ENCODE measurements at regions not wholly inside any gene's neighbourhood (a gene's known extent, or its start where the extent isn't known, plus 50 kb on each side); places are given as distances from the start of the nearest gene placed in this dataset.

GRCh38 chr2:12951657-12951973 is 234.9 kb downstream of the TRIB2 start:
- no peak for TF ChIP-seq CTCF (IDR thresholded peaks at IDR 0.05; ENCODE audit: insufficient read depth, low read depth, low read length, missing control alignments)
- DNase-seq (ENCODE audit: low read depth) = no peak
- H3K4me3 ChIP-seq (ENCODE audit: low read depth, low read length) = no peak overlapping the region

GRCh38 chr2:12953596-12953995 is 236.9 kb downstream of the TRIB2 start:
- no peak for TF ChIP-seq CTCF (IDR thresholded peaks at IDR 0.05; ENCODE audit: insufficient read depth, low read depth, low read length, missing control alignments)
- no peak overlapping the region for H3K4me3 ChIP-seq (ENCODE audit: low read depth, low read length)
- DNase-seq (ENCODE audit: low read depth) = no peak

- TF ChIP-seq CTCF (IDR thresholded peaks at IDR 0.05; ENCODE audit: insufficient read depth, low read depth, low read length, missing control alignments) = no peak
- no peak for DNase-seq (ENCODE audit: low read depth)
- no peak overlapping the region for H3K4me3 ChIP-seq (ENCODE audit: low read depth, low read length)
These were observed 239.1 kb downstream of the TRIB2 start for GRCh38 chr2:12955864-12956263.

GRCh38 chr2:12957251-12957650 is 240.5 kb downstream of the TRIB2 start:
- no peak for TF ChIP-seq CTCF (IDR thresholded peaks at IDR 0.05; ENCODE audit: insufficient read depth, low read depth, low read length, missing control alignments)
- DNase-seq (ENCODE audit: low read depth) = no peak
- H3K4me3 ChIP-seq (ENCODE audit: low read depth, low read length) = no peak overlapping the region

GRCh38 chr2:12959935-12960334 is 243.2 kb downstream of the TRIB2 start:
- H3K4me3 ChIP-seq (ENCODE audit: low read depth, low read length) = no peak overlapping the region
- no peak for DNase-seq (ENCODE audit: low read depth)

GRCh38 chr2:12960671-12961070 is 243.9 kb downstream of the TRIB2 start:
- no peak for TF ChIP-seq CTCF (IDR thresholded peaks at IDR 0.05; ENCODE audit: insufficient read depth, low read depth, low read length, missing control alignments)
- no peak for DNase-seq (ENCODE audit: low read depth)
- no peak overlapping the region for H3K4me3 ChIP-seq (ENCODE audit: low read depth, low read length)

More at GRCh38 chr2:12959935-12960334, 243.2 kb downstream of the TRIB2 start:
- no peak for TF ChIP-seq CTCF (IDR thresholded peaks at IDR 0.05; ENCODE audit: insufficient read depth, low read depth, low read length, missing control alignments)

GRCh38 chr2:12964904-12965539 is 248.3 kb downstream of the TRIB2 start:
- no peak for TF ChIP-seq CTCF (IDR thresholded peaks at IDR 0.05; ENCODE audit: insufficient read depth, low read depth, low read length, missing control alignments)
- no peak for DNase-seq (ENCODE audit: low read depth)
- no peak overlapping the region for H3K4me3 ChIP-seq (ENCODE audit: low read depth, low read length)
